ENCODE measurements at regions not wholly inside any gene's neighbourhood (a gene's known extent, or its start where the extent isn't known, plus 50 kb on each side); places are given as distances from the start of the nearest gene placed in this dataset.

- no peak for DNase-seq (ENCODE audit: low read depth)
- no peak overlapping the region for H3K4me3 ChIP-seq (ENCODE audit: low read depth, low read length)
- TF ChIP-seq CTCF (IDR thresholded peaks at IDR 0.05; ENCODE audit: low read depth, low read length, missing control alignments), result no peak
Observed at GRCh38 chr4:138828926-138829325, 186.7 kb upstream of the NOCT start.

GRCh38 chr4:138826754-138827153 lies 188.8 kb upstream of the NOCT start:
- TF ChIP-seq CTCF (IDR thresholded peaks at IDR 0.05; ENCODE audit: low read depth, low read length, missing control alignments), result no peak
- no peak overlapping the region for H3K4me3 ChIP-seq (ENCODE audit: low read depth, low read length)
- DNase-seq (ENCODE audit: low read depth), result no peak

- TF ChIP-seq CTCF (IDR thresholded peaks at IDR 0.05; ENCODE audit: low read depth, low read length, missing control alignments), result no peak
- no peak for DNase-seq (ENCODE audit: low read depth)
- no peak overlapping the region for H3K4me3 ChIP-seq (ENCODE audit: low read depth, low read length)
Observed at GRCh38 chr4:138826322-138826721, 189.3 kb upstream of the NOCT start.

GRCh38 chr4:138821331-138821730 lies 194.2 kb upstream of the NOCT start:
- TF ChIP-seq CTCF (IDR thresholded peaks at IDR 0.05; ENCODE audit: low read depth, low read length, missing control alignments), result no peak
- no peak overlapping the region for H3K4me3 ChIP-seq (ENCODE audit: low read depth, low read length)
- DNase-seq (ENCODE audit: low read depth), result no peak

GRCh38 chr4:138816875-138817274 lies 198.7 kb upstream of the NOCT start:
- no peak for TF ChIP-seq CTCF (IDR thresholded peaks at IDR 0.05; ENCODE audit: low read depth, low read length, missing control alignments)
- DNase-seq (ENCODE audit: low read depth), result no peak
- H3K4me3 ChIP-seq (ENCODE audit: low read depth, low read length), result no peak overlapping the region

GRCh38 chr4:138815811-138816210 lies 199.8 kb upstream of the NOCT start:
- TF ChIP-seq CTCF (IDR thresholded peaks at IDR 0.05; ENCODE audit: low read depth, low read length, missing control alignments), result no peak
- DNase-seq (ENCODE audit: low read depth), result no peak
- no peak overlapping the region for H3K4me3 ChIP-seq (ENCODE audit: low read depth, low read length)

GRCh38 chr4:138805736-138806135 lies 209.8 kb upstream of the NOCT start:
- TF ChIP-seq CTCF (IDR thresholded peaks at IDR 0.05; ENCODE audit: low read depth, low read length, missing control alignments), result no peak
- no peak for DNase-seq (ENCODE audit: low read depth)
- H3K4me3 ChIP-seq (ENCODE audit: low read depth, low read length), result no peak overlapping the region

Data from GM12864 (cell line).